DND-41 (cell line): ENCODE measurements at regions not wholly inside any gene's neighbourhood (a gene's known extent, or its start where the extent isn't known, plus 50 kb on each side); places are given as distances from the start of the nearest gene placed in this dataset.

Experiments used
- ATAC-seq: fragments of 200-7000 bp; cut with Tn5 transposase; 3 replicates; pipeline ENCODE4 v1.9.1; 2021; ENCODE audit warnings: low read depth; ENCODE audit not compliant: insufficient read depth
- DNase-seq: peaks from one replicate; pipeline ENCODE4 v3.0.0-alpha.2; 2020
- H2AFZ ChIP-seq: 2 replicates; pipeline ENCODE4 v1.6.0; 2012; ENCODE audit warnings: low read depth, low read length
- H3K27ac ChIP-seq: 2 replicates; pipeline ENCODE4 v1.5.1; 2012; ENCODE audit warnings: low read length, inconsistent platforms
- H3K27me3 ChIP-seq: fragments of 200-600 bp; sonication (generic); 2 replicates; pipeline ENCODE4 v1.6.0; 2012; ENCODE audit warnings: low read length, mild to moderate bottlenecking, inconsistent platforms; ENCODE audit not compliant: insufficient read depth, poor library complexity
- H3K36me3 ChIP-seq: 2 replicates; pipeline ENCODE4 v1.5.1; 2012; ENCODE audit warnings: low read length, inconsistent platforms; ENCODE audit not compliant: insufficient read depth
- H3K4me1 ChIP-seq: 2 replicates; pipeline ENCODE4 v1.5.1; 2012; ENCODE audit warnings: mild to moderate bottlenecking, low read length; ENCODE audit not compliant: insufficient read depth
- H3K4me2 ChIP-seq: 2 replicates; pipeline ENCODE4 v1.6.0; 2012; ENCODE audit warnings: mild to moderate bottlenecking, moderate library complexity, low read length, inconsistent platforms; ENCODE audit not compliant: insufficient read depth
- H3K4me3 ChIP-seq, 2 experiments: fragments of 200-600 bp in 1 of 2; shearing (Covaris generic) in 1 of 2; 2 replicates each; pipeline ENCODE4 v1.5.1; 2012 to 2016; ENCODE audit warnings: inconsistent platforms in 2 of 2, low read length in 2 of 2, mild to moderate bottlenecking in 2 of 2, low read depth in 1 of 2, moderate library complexity in 1 of 2
- H3K79me2 ChIP-seq: 2 replicates; pipeline ENCODE4 v1.6.0; 2012; ENCODE audit warnings: low read length, inconsistent platforms; ENCODE audit not compliant: insufficient read depth
- H3K9ac ChIP-seq: 2 replicates; pipeline ENCODE4 v1.6.0; 2012; ENCODE audit warnings: low read depth, mild to moderate bottlenecking, inconsistent platforms, low read length, moderate library complexity
- H3K9me3 ChIP-seq: 2 replicates; pipeline ENCODE4 v1.5.1; 2012; ENCODE audit warnings: low read length, moderate library complexity, mild to moderate bottlenecking, inconsistent platforms; ENCODE audit not compliant: insufficient read depth, severe bottlenecking
- H4K20me1 ChIP-seq: 2 replicates; pipeline ENCODE4 v1.6.0; 2012; ENCODE audit warnings: low read length; ENCODE audit not compliant: insufficient read depth
- CTCF ChIP-seq: IDR thresholded peaks from 2 replicates; pipeline ENCODE4 v1.5.1; 2012; ENCODE audit warnings: borderline replicate concordance, low read length, moderate library complexity, mild to moderate bottlenecking; ENCODE audit not compliant: poor library complexity, severe bottlenecking; ENCODE audit errors: extremely low read depth
- EZH2 ChIP-seq: IDR thresholded peaks from 3 replicates; pipeline ENCODE4 v1.6.1; 2012; ENCODE audit warnings: borderline replicate concordance, low read depth, mild to moderate bottlenecking, moderate library complexity, low read length, inconsistent platforms; ENCODE audit not compliant: severe bottlenecking

DNA sequence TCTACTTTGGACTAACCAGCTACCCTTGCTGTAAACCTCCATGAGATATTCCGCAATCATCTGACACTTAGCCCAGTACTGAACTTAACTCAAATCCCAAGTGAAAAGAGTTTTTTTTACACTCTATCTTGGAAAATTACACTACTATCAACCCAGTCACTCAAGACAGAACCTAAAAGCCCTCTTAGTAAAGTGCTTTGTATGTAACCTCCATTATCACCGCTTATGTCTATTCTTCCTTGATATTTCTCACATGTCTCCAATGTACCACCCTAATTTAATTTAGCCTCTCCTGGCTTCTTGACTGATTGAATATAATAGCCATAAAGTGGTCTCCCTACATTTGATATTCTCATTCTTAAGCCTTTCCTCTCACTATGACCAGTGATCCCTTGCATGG lies 168.8 kb upstream of the SYT1 start:
- Histone ChIP-seq H3K9me3 (no peaks in the 10 kb centered on the region), H3K9ac (no peak overlapping the region), H4K20me1 (no peaks in the 10 kb centered on the region), H3K4me2 (no peak overlapping the region), H3K79me2 (no peaks in the 10 kb centered on the region), H3K4me1 (no peaks in the 10 kb centered on the region), H3K4me3 (no peak overlapping the region), H3K27me3 (no peaks in the 10 kb centered on the region), H3K27ac (no peak overlapping the region), H3K36me3 (no peaks in the 10 kb centered on the region), H2AFZ (no peak overlapping the region)
- TF ChIP-seq EZH2, result no peak
- no peak for TF ChIP-seq CTCF
- ATAC-seq (no peak), DNase-seq (no peak)

GRCh38 chr12:78696267-78696666 lies 168.3 kb upstream of the SYT1 start:
- no peaks in the 10 kb centered on the region for H3K36me3 ChIP-seq
- ATAC-seq (no peak), DNase-seq (no peak)
- no peak overlapping the region for H3K27ac ChIP-seq
- H3K9ac ChIP-seq, result no peak overlapping the region
- H3K79me2 ChIP-seq, result no peaks in the 10 kb centered on the region
- H4K20me1 ChIP-seq, result no peaks in the 10 kb centered on the region
- H3K27me3 ChIP-seq, result no peaks in the 10 kb centered on the region
- no peak overlapping the region for H2AFZ ChIP-seq
- H3K4me2 ChIP-seq, result no peak overlapping the region
- no peak overlapping the region for H3K4me3 ChIP-seq
- H3K4me1 ChIP-seq, result no peaks in the 10 kb centered on the region
- TF ChIP-seq EZH2 (no peak), CTCF (no peak)
- no peaks in the 10 kb centered on the region for H3K9me3 ChIP-seq

- Histone ChIP-seq H3K9ac (no peak overlapping the region), H2AFZ (no peak overlapping the region), H3K4me2 (no peak overlapping the region), H3K79me2 (no peaks in the 10 kb centered on the region), H3K9me3 (no peaks in the 10 kb centered on the region), H3K4me1 (no peaks in the 10 kb centered on the region), H3K27me3 (no peaks in the 10 kb centered on the region), H3K36me3 (no peaks in the 10 kb centered on the region), H3K4me3 (no peak overlapping the region), H4K20me1 (no peaks in the 10 kb centered on the region), H3K27ac (no peak overlapping the region)
- no peak for ATAC-seq
- DNase-seq, result no peak
- TF ChIP-seq CTCF (no peak), EZH2 (no peak)
These were observed 166.7 kb upstream of the SYT1 start for GRCh38 chr12:78697817-78698415.

DNA sequence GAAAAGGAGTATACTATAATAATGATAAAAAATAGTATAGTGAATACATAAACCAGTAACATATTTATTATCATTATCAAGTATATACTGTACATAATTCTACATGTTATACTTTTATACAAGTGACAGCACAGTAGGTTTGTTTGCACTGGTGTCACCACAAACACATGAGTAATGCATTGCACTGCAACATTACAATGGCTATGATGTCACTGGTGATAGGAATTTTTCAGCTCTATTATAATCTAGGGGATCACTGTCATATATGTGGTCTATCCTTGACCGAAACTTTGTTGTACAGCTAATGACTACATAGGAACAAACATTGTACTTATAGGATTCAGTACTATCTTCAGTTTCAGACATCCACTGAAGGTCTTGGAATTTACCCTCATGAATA lies 165.8 kb upstream of the SYT1 start:
- Histone ChIP-seq H3K79me2 (no peaks in the 10 kb centered on the region), H3K27me3 (no peaks in the 10 kb centered on the region), H3K4me3 (no peak overlapping the region), H2AFZ (no peak overlapping the region), H3K9ac (no peak overlapping the region), H3K4me2 (no peak overlapping the region), H3K36me3 (no peaks in the 10 kb centered on the region), H3K9me3 (no peaks in the 10 kb centered on the region), H3K27ac (no peak overlapping the region), H3K4me1 (no peaks in the 10 kb centered on the region), H4K20me1 (no peaks in the 10 kb centered on the region)
- TF ChIP-seq EZH2 (no peak), CTCF (no peak)
- no peak for DNase-seq
- ATAC-seq, result no peak
